NB4 (cell line): ENCODE measurements at regions not wholly inside any gene's neighbourhood (a gene's known extent, or its start where the extent isn't known, plus 50 kb on each side); places are given as distances from the start of the nearest gene placed in this dataset.
"Not testable (repeated sequence)": the region's sequence is repeated elsewhere in the genome, so short reads cannot be mapped to it uniquely, and the experiment has no call there.

Experiments
- CTCF ChIP-seq: IDR thresholded peaks from one replicate; pipeline ENCODE4 v1.5.1; 2012; ENCODE audit warnings: low read depth, low read length
- MAX ChIP-seq: IDR thresholded peaks from 2 replicates; pipeline ENCODE4 v1.6.1; 2011; ENCODE audit warnings: low read depth, low read length
- MYC ChIP-seq: IDR thresholded peaks from 2 replicates; pipeline ENCODE4 v1.6.1; 2011; ENCODE audit warnings: low read depth, low read length
- POLR2A ChIP-seq: IDR thresholded peaks from 2 replicates; pipeline ENCODE4 v1.6.1; 2011; ENCODE audit warnings: mild to moderate bottlenecking; ENCODE audit not compliant: insufficient read length; ENCODE audit errors: extremely low read depth

- not testable (repeated sequence) for TF ChIP-seq CTCF, MAX, POLR2A, MYC
Observed at GRCh38 chr2:132221886-132222285, 60.1 kb upstream of the ANKRD30BL start.
